ENCODE measurements at regions not wholly inside any gene's neighbourhood (a gene's known extent, or its start where the extent isn't known, plus 50 kb on each side); places are given as distances from the start of the nearest gene placed in this dataset.
"Not testable (repeated sequence)": the region's sequence is repeated elsewhere in the genome, so short reads cannot be mapped to it uniquely, and the experiment has no call there.

DNA sequence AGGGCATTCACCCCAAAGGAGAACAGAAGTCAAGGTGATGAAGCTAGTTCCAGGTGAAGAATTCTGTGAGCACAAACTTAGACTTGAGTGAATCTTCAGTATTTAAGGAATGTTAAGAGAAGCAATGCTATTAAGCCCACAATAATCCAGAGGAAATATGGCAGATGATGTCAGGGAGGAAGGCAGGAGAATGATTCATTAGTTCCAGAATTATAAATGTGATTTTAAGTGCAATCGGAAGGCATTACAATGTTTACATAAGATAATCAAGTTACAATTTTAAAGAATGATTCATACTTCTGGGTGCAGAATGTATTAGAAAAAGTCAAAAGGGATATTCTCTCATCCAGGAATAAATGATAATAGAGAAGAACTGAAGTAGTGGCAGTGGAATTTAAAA lies 545.2 kb upstream of the BRINP3 start:
- no peak for DNase-seq

DNA sequence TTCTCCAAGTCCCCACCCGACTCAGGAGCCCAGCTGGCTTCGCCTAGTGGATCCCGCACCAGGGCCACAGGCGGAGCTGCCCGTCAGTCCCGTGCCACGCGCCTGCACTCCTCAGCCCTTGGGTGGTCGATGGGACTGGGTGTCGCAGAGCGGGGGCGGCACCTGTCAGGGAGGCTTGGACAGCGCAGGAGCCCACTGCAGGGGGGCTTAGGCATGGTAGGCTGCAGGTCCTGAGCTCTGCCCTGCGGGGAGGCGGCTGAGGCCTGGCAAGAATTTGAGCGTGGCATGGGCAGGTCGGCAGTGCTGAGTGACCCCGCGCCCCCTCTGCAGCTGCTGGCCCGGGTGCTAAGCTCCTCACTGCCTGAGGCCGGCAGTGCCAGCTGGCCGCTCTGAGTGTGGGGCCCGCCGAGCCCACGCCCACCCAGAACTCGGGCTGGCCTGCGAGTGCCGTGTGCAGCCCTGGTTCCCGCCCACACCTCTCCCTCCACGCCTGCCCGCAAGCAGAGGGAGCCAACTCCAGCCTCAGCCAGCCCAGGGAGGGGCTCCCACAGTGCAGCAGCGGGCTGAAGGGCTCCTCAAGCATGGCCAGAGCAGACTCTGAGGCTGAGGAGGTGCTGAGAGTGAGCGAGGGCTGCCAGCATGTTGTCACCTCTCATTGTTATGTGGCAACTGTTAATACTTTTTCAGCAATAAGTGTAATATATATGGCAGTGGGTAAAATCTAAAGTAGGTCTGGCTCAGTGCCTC lies 548.4 kb upstream of the BRINP3 start:
- no peak for DNase-seq

DNA sequence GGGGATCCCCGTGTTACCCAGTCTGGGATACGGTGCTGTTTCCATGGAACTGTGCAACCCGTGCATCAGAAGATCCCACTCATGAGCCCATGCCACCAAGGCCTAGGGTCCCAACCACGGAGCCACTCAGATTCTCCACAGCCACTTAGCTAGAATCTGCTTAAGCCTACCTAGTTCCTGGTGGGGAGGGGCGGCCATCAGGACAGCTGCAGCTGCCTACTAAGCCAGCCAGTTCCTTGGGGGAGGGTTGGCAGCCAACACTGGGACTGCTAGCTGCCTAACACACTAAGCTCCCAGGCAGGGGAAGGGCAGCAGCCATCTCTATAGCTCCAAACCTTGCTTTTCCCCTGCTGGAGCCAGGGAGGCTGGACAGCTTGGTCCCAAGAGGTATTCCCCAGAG lies 549.2 kb upstream of the BRINP3 start:
- DNase-seq = no peak

DNA sequence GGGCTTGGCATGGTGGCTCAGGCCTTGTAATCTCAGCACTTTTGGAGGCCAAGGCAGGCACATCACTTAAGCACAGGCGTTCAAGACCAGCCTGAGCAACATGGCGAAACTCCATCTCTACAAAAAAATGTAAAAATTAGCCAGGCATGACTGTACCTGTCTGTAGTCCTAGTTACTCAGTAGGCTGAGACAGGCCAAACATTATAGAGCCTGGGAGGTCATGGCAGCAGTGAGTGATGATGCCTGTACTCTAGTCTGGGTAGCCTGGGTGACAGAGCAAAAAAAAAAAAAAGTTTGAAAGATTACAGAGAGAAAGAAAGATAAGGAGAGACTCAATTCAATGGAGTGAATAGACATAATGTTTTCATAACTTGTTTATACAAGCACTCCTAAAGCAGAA lies 556.5 kb upstream of the BRINP3 start:
- DNase-seq = no peak

DNA sequence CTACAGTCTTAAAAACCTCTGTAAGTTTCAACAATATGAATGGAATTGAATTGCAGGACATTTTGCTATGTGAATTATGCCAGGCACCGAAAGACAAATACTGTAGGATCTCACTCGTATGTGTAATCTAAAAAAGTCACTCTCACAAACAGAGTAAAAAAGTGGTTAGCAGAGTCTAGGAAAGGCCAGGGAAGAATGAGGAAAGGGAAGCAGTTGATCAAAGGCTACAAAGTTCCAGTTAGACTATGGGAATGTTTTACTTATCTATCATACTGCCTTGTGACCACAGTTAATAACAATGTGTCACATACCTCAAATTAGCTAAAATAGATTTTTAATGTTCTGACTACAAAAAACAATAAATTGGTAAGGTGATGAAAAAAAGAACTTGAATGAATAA lies 565.4 kb upstream of the BRINP3 start:
- no peak for DNase-seq

DNA sequence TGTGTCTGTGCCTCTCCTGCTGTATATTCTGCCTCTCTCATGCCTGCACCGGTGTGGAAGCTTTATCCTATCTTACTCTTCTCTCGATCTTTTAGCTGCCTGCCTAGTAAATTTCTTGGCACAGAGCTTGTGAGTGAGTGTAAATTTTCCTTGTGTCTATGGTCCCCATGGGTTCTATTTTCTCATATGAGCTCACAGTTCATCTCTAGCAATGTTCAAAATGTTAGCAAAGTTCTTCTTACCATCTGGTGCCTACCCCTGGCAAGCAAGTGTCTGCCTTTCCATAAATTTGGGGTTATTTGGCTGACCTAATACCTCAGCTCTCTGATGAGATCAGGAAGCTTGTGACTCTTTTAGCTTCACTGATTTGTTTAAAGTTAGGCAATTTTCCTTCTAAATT lies 572.1 kb upstream of the BRINP3 start:
- no peak for DNase-seq

DNA sequence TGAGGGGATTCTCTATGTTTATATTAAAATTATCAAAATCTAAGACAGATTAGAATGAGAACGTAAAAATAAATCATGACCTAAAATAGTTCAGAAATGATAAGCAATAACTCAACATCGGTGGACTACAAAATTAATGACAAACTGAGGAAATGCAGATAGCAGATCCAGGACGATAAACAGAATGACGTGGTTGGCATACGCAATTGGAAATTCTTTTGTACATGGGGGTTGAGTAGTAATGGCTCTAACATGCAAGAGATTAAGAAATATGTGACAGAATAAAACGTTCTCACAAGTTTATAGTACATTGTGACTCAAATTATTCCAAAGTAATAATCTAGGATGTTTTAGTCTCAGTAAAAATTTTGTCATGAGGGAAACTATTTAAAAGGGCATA lies 575.2 kb upstream of the BRINP3 start:
- DNase-seq = no peak

DNA sequence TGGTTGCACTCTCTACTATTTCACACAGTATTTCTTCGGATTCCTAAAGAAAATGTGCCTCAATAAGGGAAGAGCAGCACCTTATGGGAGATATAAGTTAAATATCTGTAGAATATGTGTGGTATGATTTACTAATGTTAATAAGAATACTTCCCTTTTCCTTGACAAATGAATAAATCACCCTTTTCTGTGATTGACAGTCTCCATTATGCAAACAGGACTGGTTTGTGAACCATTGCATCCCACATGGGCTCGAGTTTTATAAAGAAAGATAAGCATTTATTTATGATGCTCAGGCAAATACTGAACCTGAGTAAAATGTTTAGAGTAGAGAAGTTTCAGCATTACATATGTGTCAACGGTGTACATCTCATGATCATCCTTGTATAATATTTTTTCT lies 587.7 kb upstream of the BRINP3 start:
- no peak for DNase-seq

DNA sequence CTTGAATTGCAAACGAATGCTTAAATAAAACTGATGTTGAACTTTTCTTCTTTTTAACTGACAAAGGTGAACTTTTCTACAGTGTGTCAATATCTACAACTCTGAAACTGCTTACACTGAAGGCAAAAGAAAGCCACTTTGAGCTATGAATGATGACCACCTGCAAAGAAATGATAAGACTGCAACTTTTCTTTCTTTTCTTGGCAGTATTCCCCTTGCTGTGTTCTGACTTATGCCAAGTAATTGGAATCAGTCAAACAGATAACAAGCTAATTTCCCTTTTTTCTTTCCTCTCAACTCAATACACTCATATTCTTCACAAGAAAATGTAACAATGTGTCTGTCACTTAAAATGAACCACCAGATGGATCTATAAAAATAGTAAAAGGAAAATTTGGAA lies 588.1 kb upstream of the BRINP3 start:
- DNase-seq = no peak

DNA sequence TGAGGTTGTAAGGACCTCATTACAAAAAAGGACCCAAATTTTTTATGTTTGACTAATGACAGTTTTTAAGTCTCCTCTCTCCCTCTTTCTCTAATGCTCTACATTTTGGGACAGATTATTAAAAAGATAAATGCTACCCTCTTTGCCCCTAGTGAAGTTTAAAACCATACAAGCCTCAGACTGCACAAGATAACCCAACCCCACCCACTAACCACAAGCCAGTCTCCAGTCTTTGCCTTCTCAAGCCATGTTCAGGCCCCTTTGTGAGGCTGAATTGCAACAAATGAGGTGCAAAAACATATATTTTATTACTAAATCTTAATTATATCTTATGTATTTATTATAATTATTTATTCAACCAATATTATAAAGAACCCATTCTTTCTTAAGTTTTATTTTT lies 597.2 kb upstream of the BRINP3 start:
- DNase-seq = no peak

DNA sequence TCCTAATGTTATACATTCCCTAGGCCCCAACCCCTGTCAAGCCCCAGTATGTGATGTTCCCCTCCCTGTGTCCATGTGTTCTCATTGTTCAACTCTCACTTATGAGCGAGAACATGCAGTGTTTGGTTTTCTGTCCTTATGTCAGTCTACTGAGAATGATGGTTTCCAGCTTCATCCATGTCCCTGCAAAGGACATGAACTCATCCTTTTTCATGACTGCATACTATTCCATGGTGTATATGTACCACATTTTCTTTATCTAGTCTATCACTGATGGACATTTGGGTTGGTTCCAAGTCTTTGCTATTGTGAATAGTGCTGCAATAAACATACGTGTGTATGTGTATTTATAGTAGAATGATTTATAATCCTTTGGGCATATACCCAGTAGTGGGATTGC lies 605.4 kb upstream of the BRINP3 start:
- not testable (repeated sequence) for DNase-seq

DNA sequence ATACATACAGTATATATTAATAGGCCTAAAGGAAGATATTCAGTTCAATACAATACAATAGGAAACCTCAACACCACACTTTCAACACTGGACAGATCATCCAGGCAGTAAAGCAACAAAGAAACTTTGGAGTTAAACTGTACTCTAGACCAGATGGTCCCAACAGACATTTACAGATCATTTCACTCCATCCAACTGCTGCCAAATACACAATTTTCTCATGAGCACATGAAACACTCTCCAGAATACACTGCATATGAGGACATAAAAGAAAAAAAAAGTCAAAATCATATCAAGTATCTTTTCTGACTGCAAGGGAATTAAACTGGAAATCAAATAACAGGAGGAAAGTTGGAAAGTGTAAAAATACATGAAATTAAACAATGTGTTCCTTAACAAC lies 607.5 kb upstream of the BRINP3 start:
- DNase-seq = no peak

DNA sequence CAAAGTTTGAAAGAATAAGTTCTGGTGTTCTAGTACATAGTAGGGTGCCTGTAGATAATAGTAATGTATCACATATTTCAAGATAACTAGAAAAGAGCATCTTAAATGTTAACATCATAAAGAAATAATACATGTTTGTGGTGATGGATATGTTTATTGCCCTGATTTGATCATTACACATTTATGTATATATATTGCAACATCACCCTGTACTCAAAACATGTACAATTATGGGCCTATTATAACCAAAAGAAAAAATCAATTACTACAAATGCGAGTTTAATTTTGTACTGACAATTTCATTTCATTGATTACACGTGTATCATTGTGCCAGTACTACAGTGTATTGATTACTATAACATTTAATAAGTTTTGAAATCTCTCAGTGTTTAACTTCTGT lies 609.2 kb upstream of the BRINP3 start:
- DNase-seq = no peak

DNA sequence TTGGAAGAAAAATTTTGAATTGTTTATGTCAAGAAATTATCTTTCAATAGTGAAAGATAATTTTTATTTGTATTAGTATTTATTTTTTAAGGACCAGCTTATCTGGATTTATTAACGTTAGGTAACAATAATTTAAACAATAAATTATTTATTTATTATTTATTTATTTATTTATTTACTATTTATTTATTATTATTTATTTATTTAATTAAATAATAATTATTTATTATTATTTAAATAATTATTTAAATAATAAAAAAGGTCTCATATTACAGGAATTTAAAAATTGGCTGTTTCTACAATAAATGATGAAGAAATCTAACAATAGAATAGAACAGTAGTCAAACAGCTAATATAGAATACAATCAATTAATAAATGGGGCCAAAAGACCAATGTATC lies 618.7 kb upstream of the BRINP3 start:
- no peak for DNase-seq

DNA sequence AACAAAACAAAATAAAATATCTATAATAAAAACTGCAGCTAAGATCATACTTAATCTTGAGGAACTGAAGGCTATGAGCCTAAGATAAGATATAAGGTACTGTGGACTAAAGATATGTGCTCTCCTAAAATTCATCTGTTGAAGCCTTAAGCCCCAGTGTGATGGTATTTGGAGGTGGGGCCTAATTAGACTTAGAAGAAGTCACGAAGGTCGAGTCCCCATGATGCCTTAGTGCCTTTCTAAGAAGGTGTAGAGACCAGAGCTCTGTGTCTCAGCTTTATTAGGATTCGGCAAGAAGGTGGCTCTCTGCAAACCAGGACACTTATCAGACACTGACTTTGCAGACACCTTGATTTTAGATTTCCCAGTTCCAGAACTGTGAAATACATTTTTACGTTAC lies 622.0 kb upstream of the BRINP3 start:
- no peak for DNase-seq

DNA sequence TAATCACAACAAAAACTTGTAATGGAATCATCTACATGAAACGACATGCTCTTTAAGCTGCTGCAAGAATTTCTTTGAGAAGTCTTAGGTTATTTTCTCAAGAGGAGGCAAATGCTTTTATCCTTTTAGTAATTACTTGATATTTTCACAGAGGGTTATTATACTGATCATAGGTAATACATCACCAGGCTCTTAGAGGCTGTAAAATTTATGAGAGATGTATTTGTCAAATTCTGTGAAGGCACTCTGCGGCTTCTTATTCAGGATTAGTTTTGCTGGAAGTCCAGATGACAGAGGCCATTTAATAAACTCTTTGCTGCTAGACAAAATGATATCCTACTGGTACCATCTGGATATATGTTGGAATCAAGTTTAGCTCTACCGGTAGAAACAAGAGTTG lies 624.3 kb upstream of the BRINP3 start:
- DNase-seq = no peak

DNA sequence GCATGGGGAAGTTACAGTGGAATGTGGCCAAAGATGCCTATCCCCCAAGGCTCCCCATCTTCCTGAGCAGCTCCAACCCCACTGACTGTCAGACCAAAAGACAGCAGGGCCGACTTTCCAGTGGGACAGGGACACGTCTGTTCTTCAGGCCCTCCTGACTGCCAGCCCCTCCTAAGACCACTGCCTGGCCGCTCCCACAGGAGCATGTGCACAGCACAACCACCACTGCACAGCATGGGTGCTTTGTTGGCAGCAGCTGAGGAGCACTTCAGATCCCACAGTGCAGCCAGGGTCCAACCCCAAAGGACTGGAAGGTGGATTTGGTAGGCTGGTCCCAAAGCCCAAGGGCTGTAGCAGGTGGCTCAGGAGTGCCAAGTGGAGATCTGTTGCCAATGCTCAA lies 648.3 kb upstream of the BRINP3 start:
- no peak for DNase-seq

DNA sequence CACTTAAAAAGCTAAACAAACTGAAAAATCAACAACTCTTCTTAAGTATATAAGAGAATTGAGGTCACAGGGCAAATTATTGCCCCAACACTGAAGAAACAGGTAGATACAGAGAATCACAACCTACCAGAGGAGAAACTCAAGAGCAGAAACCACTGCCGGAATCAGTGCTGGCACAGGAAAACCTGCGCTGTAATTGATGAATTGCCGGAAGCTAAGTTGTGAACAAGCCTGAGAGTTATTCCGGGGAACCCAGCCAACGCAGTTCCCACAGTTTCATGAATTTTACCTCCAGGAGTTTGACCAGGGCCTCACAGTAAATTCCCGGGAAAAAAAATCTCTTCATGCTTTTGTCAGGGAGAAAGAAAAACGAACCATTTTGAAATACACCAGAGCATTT lies 657.1 kb upstream of the BRINP3 start:
- no peak for DNase-seq

DNA sequence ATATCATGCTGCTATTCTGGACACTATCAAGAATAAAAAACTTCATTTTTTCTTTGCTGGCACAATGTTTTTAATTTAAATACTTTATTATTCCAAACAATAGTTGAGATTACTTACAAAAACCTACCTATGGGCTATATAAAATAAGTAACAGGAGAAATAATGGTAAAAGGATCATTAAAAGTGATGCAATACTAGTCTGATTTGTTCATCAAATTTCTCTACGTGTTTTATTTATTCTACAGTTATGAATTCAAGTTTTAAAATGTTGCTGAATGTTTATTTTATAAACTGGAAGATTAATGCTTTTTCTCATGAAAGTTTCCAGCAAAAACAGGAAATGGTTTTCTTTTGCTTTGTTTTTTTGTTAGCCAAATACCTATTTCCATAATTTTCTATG lies 662.4 kb upstream of the BRINP3 start:
- DNase-seq = no peak

DNA sequence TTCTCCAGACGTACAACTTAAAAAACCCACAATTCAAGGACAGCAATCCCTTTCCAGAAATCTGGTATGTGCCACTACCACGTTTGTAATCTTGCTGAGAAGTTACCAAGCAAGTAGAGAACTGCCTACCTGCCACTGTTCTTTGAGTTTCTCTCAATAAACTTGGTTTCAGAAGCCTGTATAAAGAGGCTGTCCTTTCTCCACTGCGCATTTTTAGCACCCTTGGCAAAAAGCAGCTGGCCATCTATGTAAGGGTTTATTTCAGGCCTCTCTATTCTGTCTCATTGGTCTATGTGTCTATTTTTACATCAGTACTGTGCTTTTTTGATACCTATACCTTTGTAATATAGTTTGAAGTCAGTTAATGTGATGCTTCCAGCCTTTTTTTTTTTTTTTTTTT lies 665.1 kb upstream of the BRINP3 start:
- DNase-seq = no peak

DNA sequence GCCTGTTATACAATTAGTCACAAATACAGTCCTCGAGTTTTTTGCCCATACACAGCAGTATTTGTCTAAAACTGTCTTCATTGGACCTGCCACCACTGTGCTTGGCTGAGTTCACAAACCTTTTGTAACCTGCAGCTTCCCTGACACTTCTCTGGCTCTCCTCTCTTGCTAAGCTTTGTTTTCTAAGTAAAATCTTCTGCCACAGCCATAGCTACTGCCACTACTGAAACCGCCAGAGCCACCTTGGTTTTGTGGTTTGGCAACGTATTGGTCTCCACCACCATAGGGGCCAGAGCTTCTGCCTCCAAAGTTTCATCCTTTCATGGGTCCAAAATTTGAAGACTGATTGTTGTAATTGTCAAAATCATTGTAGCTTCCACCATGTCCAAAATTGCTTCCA lies 668.2 kb upstream of the BRINP3 start:
- DNase-seq = no peak

DNA sequence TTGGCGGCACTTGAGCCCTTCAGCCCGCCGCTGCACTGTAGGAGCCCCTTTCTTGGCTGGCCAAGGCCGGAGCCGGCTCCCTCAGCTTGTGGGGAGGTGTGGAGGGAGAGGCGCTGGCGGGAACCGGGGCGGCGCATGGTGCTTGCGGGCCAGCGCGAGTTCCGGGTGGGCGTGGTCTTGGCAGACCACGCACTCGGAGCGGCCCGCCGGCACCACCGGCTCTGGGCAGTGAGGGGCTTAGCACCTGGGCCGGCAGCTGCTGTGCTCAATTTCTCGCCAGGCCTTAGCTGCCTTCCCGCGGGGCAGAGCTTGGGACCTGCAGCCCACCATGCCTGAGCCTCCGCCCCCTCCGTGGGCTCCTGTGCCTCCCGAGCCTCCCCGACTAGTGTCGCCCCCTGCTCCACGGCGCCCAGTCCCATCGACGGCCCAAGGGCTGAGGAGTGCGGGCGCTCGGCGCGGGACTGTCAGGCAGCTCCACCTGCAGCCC lies 673.7 kb upstream of the BRINP3 start:
- no peak for DNase-seq

DNA sequence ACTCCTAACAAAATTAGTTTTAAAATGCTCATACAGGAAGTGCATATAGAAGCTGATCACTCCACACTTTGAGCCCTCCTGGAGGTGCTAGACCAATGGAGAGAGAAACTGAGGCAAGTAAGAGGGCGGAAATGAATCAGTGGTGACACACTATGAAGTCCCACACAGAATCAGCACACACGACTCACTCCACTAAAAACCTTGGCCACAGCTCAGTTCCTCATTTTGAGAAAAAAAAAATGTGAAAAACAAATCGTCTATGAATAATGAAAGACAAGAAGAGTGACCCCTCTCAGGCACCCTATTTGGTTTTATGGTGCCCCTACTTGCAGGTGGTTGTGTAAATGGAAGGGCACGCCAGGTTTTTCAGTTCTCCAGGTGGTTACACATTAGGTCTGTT lies 675.1 kb upstream of the BRINP3 start:
- no peak for DNase-seq

DNA sequence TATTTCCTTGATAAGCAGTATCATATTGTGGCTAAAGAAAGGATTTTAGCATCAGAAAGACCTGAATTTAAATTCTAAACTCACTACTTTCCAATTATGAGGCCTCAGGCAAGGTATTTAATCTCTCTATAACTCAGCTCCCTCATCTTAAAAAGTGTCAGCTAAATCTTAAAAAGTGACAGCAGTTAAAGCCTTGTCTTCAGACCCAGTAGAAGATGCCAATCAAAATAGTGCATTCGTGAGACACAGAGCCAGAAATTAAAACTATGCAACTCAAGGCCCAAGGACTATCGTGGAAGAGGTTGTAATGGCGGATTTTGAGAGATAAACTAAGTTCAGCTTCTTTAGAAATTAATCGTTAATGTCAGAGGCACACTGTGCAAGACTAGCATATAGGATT lies 677.5 kb upstream of the BRINP3 start:
- no peak for DNase-seq

DNA sequence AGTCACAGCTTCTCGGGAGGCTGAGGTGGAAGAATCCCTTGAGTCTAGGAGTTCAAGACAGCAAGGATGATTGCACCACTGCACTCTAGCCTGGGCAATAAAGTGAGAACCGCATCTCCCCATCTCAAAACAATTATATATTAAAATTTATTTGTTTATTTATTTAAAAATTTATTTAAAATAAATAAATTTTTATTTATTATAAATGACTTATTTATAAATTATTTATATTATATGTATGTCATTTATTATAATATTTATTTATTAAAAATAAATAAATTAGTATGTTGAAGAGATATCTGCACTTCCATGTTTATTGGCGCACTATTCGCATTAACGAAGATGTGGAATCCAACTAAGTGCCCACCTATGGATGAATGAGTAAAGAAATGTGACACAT lies 683.2 kb upstream of the BRINP3 start:
- no peak for DNase-seq

DNA sequence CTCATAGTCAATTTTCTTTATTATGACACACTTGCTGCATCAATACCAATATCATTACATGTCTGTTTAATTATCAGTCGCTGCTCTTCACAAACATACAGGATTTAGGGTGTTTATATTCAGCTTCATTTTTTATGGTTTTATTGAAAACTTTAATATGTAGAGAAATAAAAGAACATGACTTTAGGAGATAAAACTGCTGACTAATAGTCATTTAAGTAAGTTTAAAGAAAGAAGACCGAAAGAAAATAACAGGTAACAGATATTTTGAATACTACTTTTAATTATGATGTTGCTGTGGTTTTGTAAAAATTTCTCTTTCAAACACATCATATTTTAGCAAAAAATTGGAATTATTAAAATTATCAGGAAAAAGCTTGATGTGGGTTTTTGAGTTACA lies 685.1 kb upstream of the BRINP3 start:
- DNase-seq = no peak

All from SW 1271 (cell line).